ENCODE measurements at regions not wholly inside any gene's neighbourhood (a gene's known extent, or its start where the extent isn't known, plus 50 kb on each side); places are given as distances from the start of the nearest gene placed in this dataset.

DNA sequence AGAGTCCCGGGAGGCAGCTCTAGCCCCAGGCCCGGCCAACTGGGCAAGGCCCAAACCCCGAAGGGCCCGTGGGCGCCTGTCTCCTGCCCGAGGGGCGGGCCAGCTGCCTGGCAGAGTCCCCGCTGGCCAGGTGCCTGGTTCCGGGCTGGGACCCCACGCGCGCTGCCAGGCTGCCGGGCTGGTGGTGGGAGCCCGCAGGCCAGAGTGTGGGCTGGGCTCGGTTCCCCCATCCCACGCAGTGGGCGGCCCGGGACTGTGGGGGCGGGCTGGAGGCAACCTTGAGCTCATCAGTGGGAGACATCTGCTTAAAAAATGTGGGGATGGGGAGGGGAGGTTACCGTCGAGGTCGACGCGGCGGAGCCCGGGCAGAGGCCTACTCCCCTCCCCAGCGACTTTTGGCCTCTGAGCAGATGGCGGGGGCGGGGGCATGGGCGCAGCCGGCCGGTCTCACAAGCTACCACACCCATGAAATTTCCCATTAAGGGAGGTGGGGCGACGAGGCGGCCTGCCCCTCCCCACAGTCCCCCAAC, 176.4 kb upstream of the GSE1 start:
- H3K27me3 Mint-ChIP-seq (ENCODE audit: low read depth), result no peaks in the 10 kb centered on the region
- no peak for DNase-seq
- H3K4me1 Mint-ChIP-seq (ENCODE audit: low read depth), result no peaks in the 10 kb centered on the region
- no peak overlapping the region for H3K4me3 Mint-ChIP-seq
- no peak overlapping the region for H3K27ac Mint-ChIP-seq
- H3K36me3 Mint-ChIP-seq (ENCODE audit: insufficient read depth in 2 of 2), result no peaks in the 10 kb centered on the region
- no peak for ATAC-seq (replicated peaks in 1 of 2)
- H3K9me3 Mint-ChIP-seq, result no peaks in the 10 kb centered on the region

DNA sequence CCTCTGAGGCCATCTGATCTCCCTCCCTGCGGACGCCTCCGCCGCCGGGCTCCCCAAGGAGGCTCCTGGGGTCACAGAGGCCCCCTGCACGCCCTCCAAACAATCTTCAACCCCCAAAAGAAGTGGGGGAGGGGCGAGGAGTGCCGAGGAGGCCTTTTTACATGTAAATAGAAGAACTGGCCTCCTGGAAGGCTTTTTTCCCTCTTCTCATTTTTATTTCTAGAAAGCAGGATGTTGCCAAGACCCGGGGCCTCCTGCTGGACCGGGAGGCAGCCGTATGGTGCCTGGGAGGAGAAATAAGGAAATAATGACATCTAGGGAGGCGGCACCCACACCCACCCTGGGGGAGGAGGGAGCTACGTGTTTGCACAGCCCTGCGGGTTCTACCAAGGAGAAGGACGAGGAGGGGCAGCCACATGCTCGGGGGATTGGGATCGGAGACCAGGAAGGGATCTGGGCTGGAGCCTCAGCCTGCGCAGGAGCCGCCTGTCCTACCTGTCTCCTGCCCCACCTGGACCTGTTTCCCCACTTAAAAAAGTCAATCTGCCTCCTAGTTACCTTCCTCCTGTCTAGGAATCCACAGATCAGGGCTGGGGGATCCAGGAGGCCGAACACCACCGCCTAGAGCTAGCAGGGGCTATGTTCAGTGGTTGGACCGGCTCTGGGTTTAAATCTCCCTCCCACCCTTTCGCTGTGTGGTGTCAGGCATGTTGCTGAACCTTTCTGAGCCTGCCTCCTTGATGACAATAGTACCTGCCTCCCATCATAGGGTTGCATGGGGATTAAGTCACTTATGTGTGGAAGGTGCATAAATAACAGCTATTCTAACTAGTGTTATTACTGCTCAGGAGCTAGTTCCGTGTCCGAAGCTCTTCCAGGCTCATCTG, 175.7 kb upstream of the GSE1 start:
- Mint-ChIP-seq H3K4me1 (ENCODE audit: low read depth) (no peaks in the 10 kb centered on the region), H3K36me3 (ENCODE audit: insufficient read depth in 2 of 2) (no peaks in the 10 kb centered on the region), H3K4me3 (no peak overlapping the region), H3K9me3 (no peaks in the 10 kb centered on the region), H3K27me3 (ENCODE audit: low read depth) (no peaks in the 10 kb centered on the region), H3K27ac (no peak overlapping the region)
- DNase-seq, result no peak
- ATAC-seq (replicated peaks in 1 of 2), result no peak

DNA sequence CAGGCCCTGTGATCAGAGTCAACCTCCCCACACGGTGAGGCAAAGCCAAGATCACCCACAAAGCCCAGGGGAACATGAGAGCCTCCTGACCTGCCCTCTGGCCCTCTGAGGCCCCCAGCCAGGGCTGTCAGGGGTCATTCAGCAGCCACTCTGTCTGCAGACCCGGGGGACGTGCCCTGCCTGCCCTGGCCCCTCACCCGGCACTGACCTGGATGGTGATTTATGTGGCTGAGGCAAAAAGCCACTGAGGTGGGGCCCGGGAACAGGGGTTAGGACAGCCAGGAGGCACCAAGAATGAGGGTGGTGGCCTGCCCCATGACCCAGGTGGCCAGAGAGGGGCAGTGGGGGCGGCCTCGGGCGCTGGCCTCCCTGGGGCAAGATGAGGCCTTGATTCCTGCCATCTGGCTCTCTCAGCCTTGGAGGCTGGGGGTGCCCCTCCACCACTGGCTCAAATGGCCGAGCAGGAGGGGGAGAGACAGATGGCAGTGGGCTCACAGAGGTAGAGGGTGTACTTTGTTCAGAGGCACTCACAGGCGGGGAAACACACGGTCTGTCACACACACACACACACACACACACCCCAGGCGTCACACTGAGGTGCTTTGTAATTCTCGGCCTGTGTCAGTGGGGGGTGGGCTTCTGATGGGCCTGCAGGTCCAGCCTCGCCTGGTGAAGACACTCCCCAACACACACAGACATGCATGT, 174.0 kb upstream of the GSE1 start:
- no peaks in the 10 kb centered on the region for H3K36me3 Mint-ChIP-seq (ENCODE audit: insufficient read depth in 2 of 2)
- H3K4me3 Mint-ChIP-seq, result no peak overlapping the region
- no peaks in the 10 kb centered on the region for H3K27me3 Mint-ChIP-seq (ENCODE audit: low read depth)
- ATAC-seq (replicated peaks in 1 of 2) (no peak), DNase-seq (no peak)
- no peaks in the 10 kb centered on the region for H3K9me3 Mint-ChIP-seq
- H3K4me1 Mint-ChIP-seq (ENCODE audit: low read depth), result no peaks in the 10 kb centered on the region
- no peak overlapping the region for H3K27ac Mint-ChIP-seq

DNA sequence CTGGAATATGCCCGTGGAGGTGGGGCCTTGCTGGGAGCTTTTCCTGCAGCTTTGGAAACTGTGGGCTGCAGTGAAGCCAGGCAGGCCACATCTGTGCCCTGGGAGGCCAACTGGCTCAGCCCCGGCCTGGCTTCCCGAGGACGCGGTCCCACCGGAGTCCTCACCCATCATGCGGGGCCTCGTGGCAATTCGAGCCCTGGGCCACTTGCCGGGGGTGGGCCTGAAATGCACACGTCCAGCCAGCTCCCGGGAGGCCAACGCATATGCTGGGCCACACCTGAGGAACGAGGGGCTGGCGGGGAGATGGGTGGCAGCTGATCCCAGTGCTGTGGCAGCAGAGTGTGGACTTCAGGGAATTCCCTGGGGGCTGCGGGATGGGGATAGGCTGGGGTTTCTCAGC, 172.4 kb upstream of the GSE1 start:
- Mint-ChIP-seq H3K27ac (no peak overlapping the region), H3K4me1 (ENCODE audit: low read depth) (no peaks in the 10 kb centered on the region), H3K27me3 (ENCODE audit: low read depth) (no peaks in the 10 kb centered on the region), H3K4me3 (no peak overlapping the region), H3K9me3 (no peaks in the 10 kb centered on the region), H3K36me3 (ENCODE audit: insufficient read depth in 2 of 2) (no peaks in the 10 kb centered on the region)
- ATAC-seq (replicated peaks in 1 of 2) (no peak), DNase-seq (no peak)

DNA sequence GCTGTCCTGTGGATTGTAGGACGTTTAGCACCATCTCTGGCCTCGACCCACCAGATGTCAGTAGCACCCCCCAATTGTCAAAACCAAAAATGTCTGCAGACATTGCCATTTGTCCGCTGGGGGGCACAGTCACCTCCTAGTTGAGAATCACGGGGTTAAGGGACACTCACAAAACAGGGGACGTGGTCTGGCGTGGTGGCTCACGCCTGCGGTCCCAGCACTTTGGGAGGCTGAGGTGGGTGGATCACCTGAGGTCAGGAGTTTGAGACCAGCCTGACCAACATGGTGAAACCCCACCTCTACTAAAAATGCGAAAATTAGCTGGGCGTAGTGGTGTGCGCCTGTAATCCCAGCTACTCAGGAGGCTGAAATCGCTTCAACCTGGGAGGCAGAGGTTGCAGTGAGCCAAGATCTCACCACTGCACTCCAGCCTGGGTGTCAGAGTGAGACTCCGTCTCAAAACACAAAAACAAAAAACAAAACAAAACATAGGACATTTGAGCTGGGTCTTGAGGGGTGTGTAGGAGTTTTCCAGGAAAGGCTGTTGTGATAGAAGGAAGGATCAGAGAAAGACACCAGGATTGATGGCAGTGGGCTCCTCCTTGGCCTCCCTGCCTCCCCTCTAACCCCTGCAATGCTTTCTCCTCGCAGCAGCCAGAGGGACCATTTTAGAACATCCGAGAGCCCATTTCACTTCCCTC, 171.8 kb upstream of the GSE1 start:
- Mint-ChIP-seq H3K9me3 (no peaks in the 10 kb centered on the region), H3K4me3 (no peak overlapping the region), H3K4me1 (ENCODE audit: low read depth) (no peaks in the 10 kb centered on the region), H3K36me3 (ENCODE audit: insufficient read depth in 2 of 2) (no peaks in the 10 kb centered on the region), H3K27ac (no peak overlapping the region), H3K27me3 (ENCODE audit: low read depth) (no peaks in the 10 kb centered on the region)
- ATAC-seq (replicated peaks in 1 of 2) (no peak), DNase-seq (no peak)

DNA sequence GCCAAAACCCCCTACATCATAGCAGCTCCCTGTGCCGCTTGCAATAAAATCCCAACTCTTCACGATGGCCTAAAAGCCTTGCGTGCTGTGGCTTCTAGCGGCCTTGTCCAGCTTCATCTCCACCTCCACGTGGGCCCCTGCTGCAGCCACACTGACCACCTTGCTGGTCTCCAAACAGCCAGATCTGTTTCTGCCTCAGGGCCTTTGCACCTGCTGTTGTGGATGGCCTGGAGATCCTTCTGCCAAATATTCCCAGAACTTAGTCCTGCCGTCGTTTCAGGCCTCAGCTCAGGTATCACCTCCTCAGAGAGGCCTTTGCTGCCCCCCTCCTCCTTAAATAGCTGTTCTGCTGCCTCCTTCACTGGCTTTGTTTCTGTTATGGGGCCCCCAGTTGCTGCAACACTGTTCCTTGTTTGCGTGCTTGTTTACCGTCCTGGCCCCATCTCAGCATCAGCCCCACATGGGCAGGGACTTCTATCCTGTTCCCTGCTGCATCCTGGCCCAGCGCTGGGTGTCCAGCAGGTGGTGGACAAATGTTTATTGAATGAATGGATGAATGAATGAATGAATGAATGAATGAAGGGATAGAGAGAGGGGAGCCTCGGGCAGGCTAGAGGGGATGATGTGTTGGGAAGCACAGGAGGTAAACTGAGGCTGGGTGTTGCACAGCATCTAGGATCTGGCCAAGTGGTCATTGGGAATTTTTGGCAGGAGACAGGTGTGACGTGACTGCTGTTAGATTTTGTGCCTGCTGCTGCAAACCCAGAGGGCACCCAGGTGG, 171.0 kb upstream of the GSE1 start:
- Mint-ChIP-seq H3K9me3 (no peaks in the 10 kb centered on the region), H3K27me3 (ENCODE audit: low read depth) (no peaks in the 10 kb centered on the region), H3K36me3 (ENCODE audit: insufficient read depth in 2 of 2) (no peaks in the 10 kb centered on the region), H3K27ac (no peak overlapping the region), H3K4me3 (no peak overlapping the region), H3K4me1 (ENCODE audit: low read depth) (no peaks in the 10 kb centered on the region)
- DNase-seq, result no peak
- no peak for ATAC-seq (replicated peaks in 1 of 2)

DNA sequence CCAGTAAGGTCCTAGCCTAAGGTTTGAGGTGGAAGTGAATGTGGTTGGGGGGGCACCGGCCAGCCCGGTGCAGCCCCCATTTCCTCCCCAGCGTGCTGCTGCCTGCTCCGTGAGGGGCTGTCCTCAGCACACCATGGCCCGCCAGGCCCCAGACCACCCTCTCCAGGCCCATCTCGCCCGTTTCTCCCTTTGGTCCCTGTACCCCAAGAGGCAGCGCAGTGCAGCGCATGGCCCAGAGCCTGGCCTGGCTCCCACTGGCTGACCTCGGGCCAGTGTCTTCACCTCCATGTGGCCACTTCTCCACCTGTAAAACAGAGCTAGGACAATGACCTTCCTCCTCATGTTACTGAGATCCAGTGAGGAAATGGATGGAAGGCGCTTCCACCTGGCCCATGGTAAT, 170.0 kb upstream of the GSE1 start:
- Mint-ChIP-seq H3K9me3 (no peaks in the 10 kb centered on the region), H3K4me3 (no peak overlapping the region), H3K27ac (no peak overlapping the region), H3K4me1 (ENCODE audit: low read depth) (peaks cover 6% of the 10 kb centered on the region), H3K36me3 (ENCODE audit: insufficient read depth in 2 of 2) (no peaks in the 10 kb centered on the region), H3K27me3 (ENCODE audit: low read depth) (no peaks in the 10 kb centered on the region)
- ATAC-seq (replicated peaks in 1 of 2) (no peak), DNase-seq (no peak)

DNA sequence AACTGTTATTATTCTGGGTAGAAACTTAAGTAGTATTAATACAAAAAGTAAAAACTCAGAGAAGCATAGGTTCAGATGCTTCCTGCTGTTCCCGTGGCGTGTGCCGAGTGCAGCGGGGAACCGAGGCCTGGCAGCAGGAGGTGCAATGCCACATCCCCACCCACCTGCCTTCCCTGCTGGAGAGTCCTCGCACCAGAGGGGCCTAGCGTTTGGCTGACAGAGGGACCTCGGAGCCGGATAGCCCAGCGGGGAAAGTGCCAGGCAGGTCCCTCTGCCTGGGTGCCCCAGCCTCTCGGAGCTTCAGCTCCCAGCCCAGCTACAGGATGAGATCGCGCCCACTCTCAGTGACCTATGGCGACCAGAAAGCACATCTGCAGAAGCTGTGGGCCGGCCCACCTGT, 169.6 kb upstream of the GSE1 start:
- Mint-ChIP-seq H3K27me3 (ENCODE audit: low read depth) (no peaks in the 10 kb centered on the region), H3K4me1 (ENCODE audit: low read depth) (peaks cover 10% of the 10 kb centered on the region), H3K9me3 (no peaks in the 10 kb centered on the region), H3K36me3 (ENCODE audit: insufficient read depth in 2 of 2) (no peaks in the 10 kb centered on the region), H3K4me3 (no peak overlapping the region), H3K27ac (no peak overlapping the region)
- DNase-seq (no peak), ATAC-seq (replicated peaks in 1 of 2) (no peak)

DNA sequence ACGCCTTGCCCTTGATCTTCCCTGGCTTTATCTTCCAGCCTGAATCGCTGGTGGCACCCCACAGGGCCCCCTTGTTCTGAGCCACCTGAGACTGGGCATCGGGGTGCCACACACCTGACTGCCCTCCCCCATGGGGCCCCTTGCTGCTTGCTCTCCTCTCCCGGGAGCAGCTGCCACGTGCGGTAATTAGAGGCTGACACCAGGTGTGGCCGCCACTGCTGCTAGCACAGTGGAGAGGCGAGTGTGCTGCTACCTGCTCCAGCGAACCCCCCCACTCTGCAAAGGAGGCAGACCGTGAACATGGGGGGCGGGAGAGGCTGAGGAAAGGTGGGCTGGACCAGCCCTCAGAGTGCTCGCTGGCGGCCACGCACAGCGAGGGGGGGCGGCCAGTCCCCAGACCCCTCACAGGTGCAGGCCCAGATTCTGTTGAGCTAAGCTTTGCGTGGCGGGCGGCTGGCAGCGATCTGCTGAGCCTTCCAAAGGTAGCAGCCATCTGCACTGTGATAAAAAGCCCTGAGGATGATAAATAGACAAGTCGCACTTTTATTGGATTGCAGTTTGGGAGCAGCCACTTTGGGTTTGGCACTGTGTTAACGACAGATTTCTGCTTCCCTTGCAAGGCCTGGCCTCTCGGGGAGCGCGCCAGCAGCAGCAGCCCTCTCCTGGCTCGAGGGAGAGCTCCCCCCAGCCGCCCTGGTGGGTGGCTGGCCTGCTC, 167.9 kb upstream of the GSE1 start:
- Mint-ChIP-seq H3K4me1 (ENCODE audit: low read depth) (peaks cover 15% of the 10 kb centered on the region), H3K9me3 (no peaks in the 10 kb centered on the region), H3K27ac (no peak overlapping the region), H3K27me3 (ENCODE audit: low read depth) (no peaks in the 10 kb centered on the region), H3K36me3 (ENCODE audit: insufficient read depth in 2 of 2) (no peaks in the 10 kb centered on the region), H3K4me3 (no peak overlapping the region)
- no peak for ATAC-seq (replicated peaks in 1 of 2)
- DNase-seq, result no peak

DNA sequence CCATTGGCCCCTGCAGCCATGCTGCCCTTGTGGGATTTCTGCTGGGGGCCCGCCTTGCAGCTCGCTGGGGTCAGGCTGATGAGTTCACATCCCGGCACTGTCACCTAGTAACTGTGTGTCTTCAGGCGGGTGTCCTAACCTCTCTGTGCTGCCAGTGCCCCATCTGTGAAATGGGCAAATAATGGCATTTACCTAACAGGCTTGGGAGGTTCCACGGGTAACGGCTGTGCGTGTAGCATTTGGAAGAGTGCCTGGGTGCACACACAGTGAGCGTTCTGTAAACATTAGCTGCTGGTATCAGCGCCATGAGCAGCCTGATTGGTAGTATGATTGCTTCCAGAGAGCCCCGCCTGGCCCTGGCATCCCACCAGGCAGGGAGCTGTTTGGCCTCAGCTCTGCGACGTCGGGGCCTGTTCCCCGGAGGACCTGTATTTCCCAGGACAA, 167.3 kb upstream of the GSE1 start:
- ATAC-seq (replicated peaks in 1 of 2), result no peak
- H3K4me1 Mint-ChIP-seq (ENCODE audit: low read depth), result peaks cover 15% of the 10 kb centered on the region
- no peaks in the 10 kb centered on the region for H3K9me3 Mint-ChIP-seq
- no peak overlapping the region for H3K27ac Mint-ChIP-seq
- H3K36me3 Mint-ChIP-seq (ENCODE audit: insufficient read depth in 2 of 2), result no peaks in the 10 kb centered on the region
- no peak for DNase-seq
- no peaks in the 10 kb centered on the region for H3K27me3 Mint-ChIP-seq (ENCODE audit: low read depth)
- H3K4me3 Mint-ChIP-seq, result no peak overlapping the region

DNA sequence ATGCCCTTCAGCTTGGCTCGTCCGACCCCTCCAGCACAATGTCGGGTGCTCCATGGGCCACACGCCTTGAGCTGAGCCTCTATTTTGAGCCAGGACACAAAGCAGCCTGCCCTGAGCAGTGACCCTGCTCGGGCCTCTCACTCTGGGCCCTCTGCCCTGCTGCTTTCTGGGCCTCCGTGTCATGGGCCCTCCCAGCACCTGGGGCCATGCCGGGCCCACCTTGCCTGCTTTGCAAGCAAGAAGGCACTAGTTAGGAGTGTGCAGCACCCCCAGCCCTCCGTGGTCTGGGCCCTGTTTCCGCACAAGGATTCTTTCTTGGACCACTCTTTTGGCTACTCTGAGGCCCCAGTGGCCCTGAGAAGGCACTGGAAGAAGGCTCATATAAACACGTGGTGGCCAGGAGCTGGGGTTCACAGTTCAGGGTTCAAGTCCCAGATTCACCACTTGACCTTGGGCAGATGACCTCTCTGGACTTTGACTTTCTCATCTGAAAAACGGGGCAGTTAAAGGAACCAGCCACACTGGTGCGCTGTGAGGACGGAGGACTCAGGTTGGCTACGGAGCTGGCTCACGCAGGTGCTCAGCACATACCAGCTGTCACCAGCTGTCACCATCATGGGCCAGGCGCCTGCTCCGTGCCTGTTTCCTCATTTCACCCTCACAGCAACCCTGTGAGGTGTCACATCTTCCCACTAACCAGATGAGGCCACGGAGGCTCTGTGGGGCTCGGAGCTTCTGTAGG, 166.0 kb upstream of the GSE1 start:
- Mint-ChIP-seq H3K4me3 (no peak overlapping the region), H3K36me3 (ENCODE audit: insufficient read depth in 2 of 2) (no peaks in the 10 kb centered on the region)

More for the DNA sequence above, 166.0 kb upstream of the GSE1 start:
- Mint-ChIP-seq H3K4me1 (ENCODE audit: low read depth) (peaks cover 15% of the 10 kb centered on the region), H3K9me3 (no peaks in the 10 kb centered on the region), H3K27me3 (ENCODE audit: low read depth) (no peaks in the 10 kb centered on the region), H3K27ac (no peak overlapping the region)
- no peak for DNase-seq
- no peak for ATAC-seq (replicated peaks in 1 of 2)

All from activated T-cell treated with anti-CD3 and anti-CD28 coated beads, Interleukin-2, amount 50 U/mL, for 72 hours (primary cell).